Activated T-cell treated with anti-CD3 and anti-CD28 coated beads, Interleukin-2, amount 50 U/mL, for 48 hours (primary cell): ENCODE measurements at regions not wholly inside any gene's neighbourhood (a gene's known extent, or its start where the extent isn't known, plus 50 kb on each side); places are given as distances from the start of the nearest gene placed in this dataset.
"Not testable (repeated sequence)": the region's sequence is repeated elsewhere in the genome, so short reads cannot be mapped to it uniquely, and the experiment has no call there.

Experiments
- DNase-seq, 2 experiments: peaks; one replicate each; pipeline ENCODE4 v3.0.0-alpha.2; 2020

GRCh38 chr3:101913168-101913567, 63.9 kb downstream of the NFKBIZ start:
- DNase-seq, result no peak

- DNase-seq, result not testable (repeated sequence)
Observed at GRCh38 chr3:101917761-101918160, 68.4 kb downstream of the NFKBIZ start.

GRCh38 chr3:101922151-101922725, 72.9 kb downstream of the NFKBIZ start:
- DNase-seq, result not testable (repeated sequence)

GRCh38 chr3:101924621-101925020, 75.3 kb downstream of the NFKBIZ start:
- not testable (repeated sequence) for DNase-seq

GRCh38 chr3:101925124-101925523, 75.8 kb downstream of the NFKBIZ start:
- not testable (repeated sequence) for DNase-seq

- no peak for DNase-seq
Observed at GRCh38 chr3:101925564-101925963, 76.2 kb downstream of the NFKBIZ start.

- no peak for DNase-seq
Observed at GRCh38 chr3:101926594-101927105, 77.3 kb downstream of the NFKBIZ start.

- no peak for DNase-seq
Observed at GRCh38 chr3:101928890-101929289, 79.6 kb downstream of the NFKBIZ start.

GRCh38 chr3:101931081-101931480, 81.8 kb downstream of the NFKBIZ start:
- no peak for DNase-seq

- no peak for DNase-seq
Observed at GRCh38 chr3:101932326-101933068, 83.2 kb downstream of the NFKBIZ start.

GRCh38 chr3:101936419-101937356, 87.4 kb downstream of the NFKBIZ start:
- peak; percentile 50 to 55 for DNase-seq

- DNase-seq, result no peak
Observed at GRCh38 chr3:101938262-101938847, 89.0 kb downstream of the NFKBIZ start.

GRCh38 chr3:101939361-101940049, 90.2 kb downstream of the NFKBIZ start:
- DNase-seq, result no peak

- no peak for DNase-seq
Observed at GRCh38 chr3:101940521-101941317, 91.4 kb downstream of the NFKBIZ start.

GRCh38 chr3:101941318-101942040, 92.2 kb downstream of the NFKBIZ start:
- no peak for DNase-seq

- DNase-seq, result no peak
Observed at GRCh38 chr3:101942356-101942755, 93.0 kb downstream of the NFKBIZ start.

- no peak for DNase-seq
Observed at GRCh38 chr3:101943029-101943428, 93.7 kb downstream of the NFKBIZ start.

GRCh38 chr3:101944308-101944707, 95.0 kb downstream of the NFKBIZ start:
- no peak for DNase-seq

- no peak for DNase-seq
Observed at GRCh38 chr3:101945980-101946379, 96.7 kb downstream of the NFKBIZ start.

- no peak for DNase-seq
Observed at GRCh38 chr3:101946906-101947305, 97.6 kb downstream of the NFKBIZ start.

GRCh38 chr3:101950510-101950909, 101.2 kb downstream of the NFKBIZ start:
- no peak for DNase-seq
